ENCODE measurements at regions not wholly inside any gene's neighbourhood (a gene's known extent, or its start where the extent isn't known, plus 50 kb on each side); places are given as distances from the start of the nearest gene placed in this dataset.

DNA sequence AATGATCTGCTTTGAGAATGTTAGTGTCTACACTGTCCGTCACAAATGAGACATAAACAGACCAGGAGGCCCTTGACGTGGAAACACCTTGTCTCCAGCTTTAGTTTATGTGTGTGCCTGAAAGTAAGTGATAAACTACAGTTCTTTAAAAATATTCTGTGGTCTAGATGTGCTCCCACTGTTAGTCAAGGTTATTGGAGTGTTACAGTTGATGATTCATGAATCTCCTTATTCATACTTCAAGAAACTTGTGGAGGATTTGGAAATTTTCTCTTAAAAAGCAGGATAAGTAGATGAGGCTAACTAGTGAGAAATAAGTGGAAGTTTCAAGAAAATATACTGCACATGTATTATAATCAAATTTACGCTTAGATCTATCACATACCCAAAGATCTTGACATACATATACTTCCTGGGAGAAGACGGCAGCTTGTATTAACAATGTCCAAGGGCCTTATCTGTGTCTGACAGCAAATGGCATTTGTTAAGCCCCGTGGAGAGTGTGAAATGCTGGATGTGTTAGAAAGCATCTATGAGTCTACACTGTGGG lies 90.5 kb upstream of the MBOAT1 start:
- TF ChIP-seq ZNF384 (IDR thresholded peaks at IDR 0.05) (no peak), SUZ12 (IDR thresholded peaks at IDR 0.05) (no peak), FOXK2 (IDR thresholded peaks at IDR 0.05) (no peak), ELF4 (IDR thresholded peaks at IDR 0.05) (no peak), SP1 (IDR thresholded peaks at IDR 0.05) (no peak), PKNOX1 (IDR thresholded peaks at IDR 0.05) (no peak), L3MBTL2 (conservative IDR thresholded peaks at IDR 0.05) (no peak), BHLHE40 (IDR thresholded peaks at IDR 0.05; ENCODE audit: borderline replicate concordance) (no peak), ARNT (IDR thresholded peaks at IDR 0.05) (no peak), FOXA1 (IDR thresholded peaks at IDR 0.05) (no peak), FOXM1 (IDR thresholded peaks at IDR 0.05; ENCODE audit: borderline replicate concordance) (no peak)

Data from HEK293T (cell line).